WERI-Rb-1 (cell line): ENCODE measurements at regions not wholly inside any gene's neighbourhood (a gene's known extent, or its start where the extent isn't known, plus 50 kb on each side); places are given as distances from the start of the nearest gene placed in this dataset.
A peak's percentile ranks its signal among the peaks of the same experiment; 100 is the strongest.

Source experiments
- DNase-seq: peaks from one replicate; pipeline ENCODE4 v3.0.0-alpha.2; 2020
- H3K27ac ChIP-seq: fragments of 250-450 bp; sonication (Bioruptor Pico); 2 replicates; pipeline ENCODE4 v1.5.1; 2020; ENCODE audit warnings: mild to moderate bottlenecking, moderate library complexity
- H3K27me3 ChIP-seq: fragments of 250-450 bp; sonication (Bioruptor Pico); 2 replicates; pipeline ENCODE4 v1.5.1; 2021; ENCODE audit warnings: mild to moderate bottlenecking, low read depth, moderate library complexity; ENCODE audit not compliant: insufficient read depth, severe bottlenecking
- H3K36me3 ChIP-seq: fragments of 250-450 bp; sonication (Bioruptor Pico); 2 replicates; pipeline ENCODE4 v1.5.1; 2020; ENCODE audit warnings: mild to moderate bottlenecking, moderate library complexity
- H3K4me3 ChIP-seq: 2 replicates; pipeline ENCODE4 v1.5.1; 2011; ENCODE audit warnings: low read depth, mild to moderate bottlenecking, control low read depth, low read length
- H3K9me3 ChIP-seq: fragments of 250-450 bp; sonication (Bioruptor Pico); 2 replicates; pipeline ENCODE4 v1.5.1; 2021; ENCODE audit warnings: mild to moderate bottlenecking, moderate library complexity; ENCODE audit not compliant: severe bottlenecking
- TF ChIP-seq, protein P1 (sequence below): IDR thresholded peaks from 2 replicates; pipeline ENCODE4 v1.5.1; 2011; ENCODE audit warnings: low read depth, mild to moderate bottlenecking, control low read depth, inconsistent platforms, low read length

DNA sequence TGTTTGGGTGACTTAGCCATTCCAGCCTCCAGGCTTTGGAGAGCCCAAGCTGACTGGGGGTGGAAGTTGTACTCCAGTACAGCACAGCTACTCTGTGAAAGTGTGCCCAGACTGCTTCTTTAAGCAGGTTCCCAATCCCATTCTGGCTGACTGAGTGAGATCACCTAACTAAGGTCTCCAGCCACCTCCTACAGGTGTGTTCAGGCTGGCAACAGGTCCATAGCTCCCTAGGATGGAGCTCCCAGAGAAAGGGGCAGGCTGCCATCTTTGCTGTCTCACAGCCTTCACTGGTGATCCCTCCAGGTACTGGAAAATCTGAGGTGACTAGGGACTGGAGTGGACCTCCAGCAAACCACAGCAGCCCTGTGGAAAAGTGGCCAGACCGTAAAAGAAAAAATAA, 445.3 kb upstream of the KCNMB2 start:
- no peaks in the 10 kb centered on the region for H3K36me3 ChIP-seq
- no peak overlapping the region for H3K4me3 ChIP-seq
- H3K9me3 ChIP-seq = peaks cover 7% of the 10 kb centered on the region
- TF ChIP-seq, protein P1, sequence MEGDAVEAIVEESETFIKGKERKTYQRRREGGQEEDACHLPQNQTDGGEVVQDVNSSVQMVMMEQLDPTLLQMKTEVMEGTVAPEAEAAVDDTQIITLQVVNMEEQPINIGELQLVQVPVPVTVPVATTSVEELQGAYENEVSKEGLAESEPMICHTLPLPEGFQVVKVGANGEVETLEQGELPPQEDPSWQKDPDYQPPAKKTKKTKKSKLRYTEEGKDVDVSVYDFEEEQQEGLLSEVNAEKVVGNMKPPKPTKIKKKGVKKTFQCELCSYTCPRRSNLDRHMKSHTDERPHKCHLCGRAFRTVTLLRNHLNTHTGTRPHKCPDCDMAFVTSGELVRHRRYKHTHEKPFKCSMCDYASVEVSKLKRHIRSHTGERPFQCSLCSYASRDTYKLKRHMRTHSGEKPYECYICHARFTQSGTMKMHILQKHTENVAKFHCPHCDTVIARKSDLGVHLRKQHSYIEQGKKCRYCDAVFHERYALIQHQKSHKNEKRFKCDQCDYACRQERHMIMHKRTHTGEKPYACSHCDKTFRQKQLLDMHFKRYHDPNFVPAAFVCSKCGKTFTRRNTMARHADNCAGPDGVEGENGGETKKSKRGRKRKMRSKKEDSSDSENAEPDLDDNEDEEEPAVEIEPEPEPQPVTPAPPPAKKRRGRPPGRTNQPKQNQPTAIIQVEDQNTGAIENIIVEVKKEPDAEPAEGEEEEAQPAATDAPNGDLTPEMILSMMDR = no peak
- no peaks in the 10 kb centered on the region for H3K27me3 ChIP-seq
- no peak overlapping the region for H3K27ac ChIP-seq
- no peak for DNase-seq

DNA sequence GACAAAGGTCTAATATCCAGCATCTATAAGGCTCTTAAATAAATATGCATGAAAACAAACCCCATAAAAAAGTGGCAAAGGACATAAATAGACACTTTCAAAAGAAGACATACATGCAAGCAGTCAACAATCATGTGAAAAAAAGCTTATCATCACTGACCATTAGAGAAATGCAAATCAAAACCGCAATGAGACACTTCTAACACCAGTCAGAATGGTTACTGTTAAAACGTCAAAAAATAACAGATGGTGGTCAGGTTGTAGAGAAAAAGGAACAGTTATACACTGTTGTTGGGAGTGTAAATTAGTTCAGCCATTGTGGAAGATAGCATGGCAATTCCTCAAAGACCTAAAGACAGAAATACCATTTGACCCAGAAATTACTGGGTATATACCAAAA, 440.7 kb upstream of the KCNMB2 start:
- Histone ChIP-seq H3K9me3 (peaks cover 7% of the 10 kb centered on the region), H3K36me3 (no peaks in the 10 kb centered on the region), H3K27ac (no peak overlapping the region), H3K27me3 (no peaks in the 10 kb centered on the region), H3K4me3 (no peak overlapping the region)
- no peak for DNase-seq
- TF ChIP-seq, protein P1 = no peak

DNA sequence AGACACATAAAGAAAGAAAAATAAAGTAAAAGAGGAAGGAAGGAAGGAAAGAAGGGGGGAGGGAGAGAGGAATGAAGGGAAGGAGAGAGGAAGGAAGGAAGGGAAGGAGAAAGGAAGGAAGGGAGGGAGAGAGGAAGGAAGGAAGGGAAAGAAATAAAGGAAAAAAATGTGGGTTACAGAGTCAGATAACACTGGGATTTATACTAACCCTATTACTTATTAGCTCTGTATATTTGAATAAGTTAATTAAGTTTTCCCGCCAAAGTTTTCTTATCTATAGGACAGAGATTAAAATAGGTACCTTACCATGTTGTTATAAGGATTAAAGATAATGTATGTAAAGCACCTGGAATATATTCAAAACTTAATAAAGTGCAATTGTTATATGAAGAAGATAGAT, 439.3 kb upstream of the KCNMB2 start:
- no peak overlapping the region for H3K4me3 ChIP-seq
- TF ChIP-seq, protein P1 = no peak
- H3K9me3 ChIP-seq = peaks cover 7% of the 10 kb centered on the region
- H3K27ac ChIP-seq = no peak overlapping the region
- no peaks in the 10 kb centered on the region for H3K27me3 ChIP-seq
- DNase-seq = no peak
- H3K36me3 ChIP-seq = no peaks in the 10 kb centered on the region

DNA sequence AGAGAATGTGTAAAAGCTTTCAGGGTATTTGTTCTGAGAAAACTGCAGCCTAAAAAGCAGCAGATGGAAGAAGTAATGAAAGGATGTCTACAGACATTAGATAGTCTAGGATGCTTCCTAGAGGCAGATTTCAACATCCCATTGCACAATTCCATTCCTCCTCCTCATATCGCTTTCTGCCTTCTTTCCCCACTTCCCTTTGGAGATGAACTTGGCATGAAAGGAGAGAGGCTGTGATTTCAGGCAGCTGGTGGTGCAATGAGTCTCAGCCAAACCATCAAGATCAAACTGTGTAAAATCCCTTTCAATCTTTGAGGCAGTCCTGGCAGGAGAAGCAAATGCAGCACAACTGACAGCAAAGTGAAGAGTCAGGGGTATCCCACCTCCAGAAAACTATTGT, 438.7 kb upstream of the KCNMB2 start:
- TF ChIP-seq, protein P1 = no peak
- Histone ChIP-seq H3K9me3 (peaks cover 7% of the 10 kb centered on the region), H3K27me3 (no peaks in the 10 kb centered on the region), H3K4me3 (no peak overlapping the region), H3K27ac (no peak overlapping the region), H3K36me3 (no peaks in the 10 kb centered on the region)
- no peak for DNase-seq

DNA sequence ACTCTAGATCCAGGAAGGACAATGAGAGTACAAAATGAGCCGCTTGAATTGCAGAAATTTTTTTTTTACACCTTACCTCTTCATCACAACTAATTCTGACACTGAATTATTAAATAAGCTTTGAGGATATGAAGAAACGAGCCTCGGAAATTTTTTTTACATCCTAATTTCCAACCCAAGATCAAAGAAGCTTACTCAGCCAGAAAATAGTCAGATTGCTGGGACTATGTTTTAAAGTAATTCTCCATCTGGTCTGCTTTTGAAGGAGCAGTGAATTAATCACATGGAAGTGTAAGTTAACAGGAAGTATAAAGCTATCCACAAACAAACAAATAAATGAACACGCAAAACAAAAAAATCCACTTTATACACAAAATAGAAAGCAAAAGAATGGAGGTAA, 437.0 kb upstream of the KCNMB2 start:
- H3K9me3 ChIP-seq = peaks cover 7% of the 10 kb centered on the region

DNA sequence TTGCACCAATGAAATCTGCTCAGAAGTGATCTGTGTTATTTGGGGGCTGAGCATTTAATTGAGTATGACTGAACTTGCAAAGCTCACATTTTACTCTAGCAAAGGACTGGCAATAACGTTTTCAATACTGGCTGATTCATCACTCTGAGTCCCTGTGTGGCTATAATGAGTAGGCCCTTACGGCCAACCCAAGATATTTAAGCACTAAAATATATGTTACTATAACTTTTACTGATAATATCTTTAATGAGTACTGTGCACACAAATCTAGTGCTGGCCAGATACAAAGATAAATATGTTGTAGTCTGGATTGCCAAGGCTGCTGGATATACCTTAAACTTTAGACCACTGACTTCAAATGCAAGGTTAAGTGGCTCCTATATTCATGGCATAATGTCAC, 436.4 kb upstream of the KCNMB2 start:
- TF ChIP-seq, protein P1 = no peak
- no peak for DNase-seq
- no peaks in the 10 kb centered on the region for H3K27me3 ChIP-seq
- H3K27ac ChIP-seq = peak overlapping the region; percentile 77
- no peak overlapping the region for H3K4me3 ChIP-seq
- H3K9me3 ChIP-seq = peaks cover 3% of the 10 kb centered on the region
- no peaks in the 10 kb centered on the region for H3K36me3 ChIP-seq

More for the DNA sequence above, 437.0 kb upstream of the KCNMB2 start:
- 0 out of 2 replicates have a peak overlapping the region, but pooled peaks have one; percentile 8 for H3K4me3 ChIP-seq
- H3K27me3 ChIP-seq = no peaks in the 10 kb centered on the region
- H3K36me3 ChIP-seq = no peaks in the 10 kb centered on the region
- H3K27ac ChIP-seq = peak overlapping the region; percentile 77
- DNase-seq = no peak
- TF ChIP-seq, protein P1 = no peak
